ENCODE measurements at regions not wholly inside any gene's neighbourhood (a gene's known extent, or its start where the extent isn't known, plus 50 kb on each side); places are given as distances from the start of the nearest gene placed in this dataset.
"Not testable (repeated sequence)": the region's sequence is repeated elsewhere in the genome, so short reads cannot be mapped to it uniquely, and the experiment has no call there.

GRCh38 chr5:124873188-124873587, 126.7 kb upstream of the ZNF608 start:
- no peak for DNase-seq

GRCh38 chr5:124873713-124874112, 127.3 kb upstream of the ZNF608 start:
- no peak for DNase-seq

DNA sequence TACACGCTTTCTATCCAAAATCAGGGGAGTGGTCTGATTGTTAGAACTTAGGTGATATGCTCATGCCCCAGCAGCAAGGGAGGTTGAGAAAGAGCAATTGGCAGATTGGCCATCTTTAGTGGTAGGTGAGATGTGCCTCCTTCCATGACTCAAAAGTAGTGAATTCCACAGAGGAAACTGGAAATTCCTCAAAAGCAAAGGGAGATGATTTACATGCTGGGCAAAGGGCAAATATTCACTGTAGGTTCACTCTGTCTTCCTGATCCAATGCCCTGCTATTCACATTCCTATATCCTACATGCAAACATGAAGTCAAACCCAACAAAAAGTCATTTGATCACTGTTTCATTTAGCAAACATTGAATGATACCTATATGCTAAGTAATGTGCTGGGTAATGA, 130.1 kb upstream of the ZNF608 start:
- DNase-seq: no peak

DNA sequence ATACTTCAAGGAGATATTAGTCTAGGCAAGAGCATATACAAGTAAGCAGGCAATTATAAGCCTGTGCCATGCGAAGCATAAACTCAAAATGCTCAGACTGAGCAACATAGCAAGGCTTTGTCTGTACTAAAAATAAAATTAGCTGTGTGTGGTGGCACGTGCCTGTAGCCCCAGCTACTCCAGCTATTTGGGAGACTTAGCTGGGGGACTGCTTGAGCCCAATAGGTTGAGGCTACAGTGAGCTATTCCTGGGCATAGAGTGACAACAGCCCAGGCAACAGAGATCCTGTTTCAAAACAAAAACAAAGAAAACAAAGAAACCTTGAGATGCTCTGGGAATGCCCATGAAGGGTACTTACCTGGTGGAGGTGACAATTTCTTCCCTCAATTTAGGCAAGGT, 130.5 kb upstream of the ZNF608 start:
- no peak for DNase-seq

- DNase-seq: no peak
Measured at GRCh38 chr5:124877501-124878146, 131.2 kb upstream of the ZNF608 start.

- DNase-seq: no peak
Measured at GRCh38 chr5:124878583-124879342, 132.3 kb upstream of the ZNF608 start.

- no peak for DNase-seq
Measured at GRCh38 chr5:124880903-124881697, 134.7 kb upstream of the ZNF608 start.

DNA sequence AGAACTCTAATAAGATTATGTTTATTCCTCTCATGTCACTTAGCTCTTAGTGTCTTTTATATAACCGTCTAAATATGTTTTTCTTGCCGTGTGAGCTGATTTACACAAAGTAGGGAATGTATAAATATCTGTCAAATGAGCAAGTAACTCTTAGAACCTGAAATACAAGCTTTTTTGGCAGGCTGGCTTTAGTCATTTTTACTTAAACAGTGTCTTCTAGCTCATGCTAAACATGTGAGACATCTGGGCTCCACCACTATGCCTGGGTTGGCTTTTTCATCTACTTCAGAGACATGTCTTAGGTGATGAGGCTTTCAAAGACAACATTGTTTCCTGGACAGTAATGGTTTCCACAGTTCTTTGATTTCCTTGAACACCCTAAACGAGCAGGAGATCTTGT, 137.2 kb upstream of the ZNF608 start:
- peak; percentile 54 for DNase-seq

DNA sequence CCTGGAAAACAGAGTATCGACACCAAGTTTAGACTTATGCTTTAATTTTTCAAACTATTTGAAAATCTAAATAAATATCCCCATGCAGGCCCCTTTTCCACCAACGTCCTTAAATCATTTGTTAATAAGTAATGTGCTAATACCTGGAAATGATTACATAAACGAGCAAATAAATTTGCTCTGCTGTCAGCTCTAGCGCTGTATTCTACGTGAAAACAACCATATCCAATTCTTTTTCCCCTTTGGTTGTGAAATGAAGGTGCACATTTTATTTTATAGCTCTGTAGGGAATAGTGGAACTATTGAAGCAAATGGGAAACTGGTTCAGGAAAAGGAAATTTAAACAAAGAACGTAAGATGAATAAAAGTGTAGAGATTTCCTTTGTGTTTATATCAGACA, 137.7 kb upstream of the ZNF608 start:
- no peak for DNase-seq

DNA sequence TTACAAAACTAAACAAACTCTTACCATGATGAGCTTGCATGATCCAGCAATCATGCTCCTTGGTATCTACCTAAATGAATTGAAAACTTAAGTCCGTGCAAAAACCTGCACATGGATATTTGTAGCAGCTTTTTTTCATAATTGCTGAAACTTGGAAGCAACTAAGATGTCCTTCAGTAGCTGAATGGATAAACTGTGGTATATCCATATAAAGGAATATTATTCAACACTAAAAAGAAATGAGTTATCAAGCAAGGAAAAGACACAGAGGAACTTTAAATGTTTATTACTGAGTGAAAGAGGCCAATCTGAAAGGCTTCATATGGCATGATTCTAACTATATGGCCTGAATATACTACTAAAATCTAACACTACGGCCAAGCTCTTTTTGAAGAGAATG, 139.1 kb upstream of the ZNF608 start:
- DNase-seq: no peak

DNA sequence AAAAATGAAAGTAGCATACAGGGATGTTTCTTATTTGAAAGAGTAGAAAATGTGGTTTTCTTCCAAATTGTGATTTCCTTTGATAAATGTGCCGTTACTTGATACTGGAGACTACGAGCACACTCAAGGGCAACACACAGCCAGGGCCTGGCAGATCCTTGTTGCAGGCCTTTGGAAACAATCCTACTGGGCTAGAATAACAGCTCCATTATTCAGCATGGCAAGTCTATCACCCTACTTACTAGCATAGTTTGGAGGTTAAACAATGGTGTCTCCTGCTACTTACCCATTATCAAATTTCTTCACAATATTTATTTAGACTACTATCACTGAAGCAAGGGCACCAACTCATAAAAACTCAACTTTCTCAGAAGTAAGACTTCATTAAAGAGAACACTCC, 140.8 kb upstream of the ZNF608 start:
- DNase-seq: no peak

DNA sequence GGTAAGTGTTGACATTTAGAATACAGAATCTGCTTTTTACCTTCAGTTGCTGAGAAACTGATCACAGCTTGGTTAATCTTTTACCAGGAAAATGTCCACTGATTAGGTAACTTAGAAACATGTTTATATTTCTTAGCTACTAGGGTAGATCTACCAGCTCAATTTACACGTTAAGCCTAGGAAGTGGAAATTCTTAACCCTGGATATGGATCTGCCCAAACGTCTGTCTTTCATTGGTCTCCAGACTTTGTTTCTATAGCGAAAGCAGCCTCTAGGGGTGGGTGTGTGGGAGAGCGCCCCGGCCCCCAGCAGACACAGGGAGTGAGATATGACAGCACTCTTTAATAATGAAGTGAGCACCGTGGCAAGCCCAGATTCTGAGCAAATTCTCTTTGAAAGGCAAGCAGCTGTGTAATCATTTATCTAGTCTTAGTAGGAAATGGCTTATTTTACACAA, 141.6 kb upstream of the ZNF608 start:
- DNase-seq: peak; percentile 54

DNA sequence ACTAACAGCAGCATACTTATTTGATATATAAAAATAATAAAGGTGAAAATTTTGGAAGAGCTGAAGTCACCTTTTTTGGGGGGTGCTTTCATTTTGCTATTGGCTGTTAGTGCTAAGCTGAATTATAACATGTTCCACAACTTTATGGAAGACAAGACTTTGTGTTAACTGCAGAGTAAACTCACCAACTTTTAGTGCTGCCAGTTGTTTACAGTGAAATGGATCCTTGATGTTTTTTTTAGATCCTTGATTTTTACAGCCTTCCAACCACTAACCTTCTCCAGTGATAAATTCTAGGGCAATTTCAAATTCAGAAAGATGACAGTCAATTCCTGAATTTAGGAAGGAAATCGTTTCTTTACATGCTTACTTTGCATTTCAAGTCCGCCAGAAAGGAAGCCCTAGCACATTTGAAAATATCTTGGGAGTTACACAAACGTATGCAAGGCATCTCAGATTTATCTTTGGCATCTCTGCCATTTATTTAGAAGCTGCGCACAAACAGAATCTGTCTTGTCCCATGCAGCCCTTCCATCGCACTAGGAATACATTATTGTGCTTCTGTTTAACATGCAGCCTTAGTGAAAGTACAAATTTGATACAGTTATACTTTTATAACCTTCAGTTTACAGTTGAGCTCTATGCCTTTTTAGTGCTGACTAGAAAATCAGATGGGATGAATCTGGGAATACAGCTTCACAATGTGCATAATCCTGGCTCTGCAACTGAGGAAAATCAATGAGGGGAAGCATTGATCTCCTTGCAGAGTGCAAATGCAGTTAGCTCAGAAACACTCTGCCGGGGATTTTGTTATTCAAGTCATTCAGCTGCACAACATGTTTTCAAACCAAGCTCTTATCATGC, 142.4 kb upstream of the ZNF608 start:
- peak; percentile 56 for DNase-seq

DNA sequence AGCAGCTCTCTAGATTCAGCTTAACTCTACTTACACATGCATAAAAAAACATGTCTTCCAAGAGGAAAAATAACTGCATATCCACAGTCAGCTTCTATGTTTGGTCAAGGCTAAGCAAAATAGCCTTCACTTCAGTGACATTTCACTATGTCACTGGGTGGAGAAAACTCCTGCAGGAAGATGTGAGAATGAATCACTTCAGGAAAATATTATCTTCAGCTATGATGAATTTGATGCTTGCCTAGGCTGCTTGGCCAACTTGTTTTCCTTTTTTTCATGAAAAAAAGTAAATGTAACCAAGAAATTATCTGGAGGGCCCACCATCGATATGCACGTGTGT, 143.0 kb upstream of the ZNF608 start:
- no peak for DNase-seq

- DNase-seq: no peak
Measured at GRCh38 chr5:124889850-124890249, 143.4 kb upstream of the ZNF608 start.

- DNase-seq: not testable (repeated sequence)
Measured at GRCh38 chr5:124890442-124890841, 144.0 kb upstream of the ZNF608 start.

GRCh38 chr5:124891179-124891578, 144.7 kb upstream of the ZNF608 start:
- no peak for DNase-seq

- no peak for DNase-seq
Measured at GRCh38 chr5:124892185-124892848, 145.9 kb upstream of the ZNF608 start.

DNA sequence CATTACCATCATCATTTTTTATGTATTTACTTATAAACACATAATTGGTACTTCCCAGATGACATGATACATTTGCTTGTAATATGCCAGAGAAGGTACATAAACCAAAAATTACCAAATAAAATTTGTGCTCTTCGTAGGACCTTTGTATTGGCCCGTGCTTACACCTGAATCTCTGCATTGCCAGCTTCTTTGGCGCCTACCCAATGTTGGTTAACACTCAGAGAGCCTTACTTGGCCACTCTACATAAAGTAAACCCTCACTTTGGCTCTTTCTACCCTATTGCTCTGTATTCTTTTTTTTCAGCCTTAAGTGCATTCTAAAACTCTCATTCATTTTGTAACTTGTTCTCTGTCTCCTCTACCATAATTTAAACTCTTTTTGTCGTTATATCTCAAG, 148.1 kb upstream of the ZNF608 start:
- DNase-seq: no peak

- peak; percentile 98 for DNase-seq
Measured at GRCh38 chr5:124895236-124895635, 148.8 kb upstream of the ZNF608 start.

- DNase-seq: no peak
Measured at GRCh38 chr5:124901081-124901480, 154.6 kb upstream of the ZNF608 start.

DNA sequence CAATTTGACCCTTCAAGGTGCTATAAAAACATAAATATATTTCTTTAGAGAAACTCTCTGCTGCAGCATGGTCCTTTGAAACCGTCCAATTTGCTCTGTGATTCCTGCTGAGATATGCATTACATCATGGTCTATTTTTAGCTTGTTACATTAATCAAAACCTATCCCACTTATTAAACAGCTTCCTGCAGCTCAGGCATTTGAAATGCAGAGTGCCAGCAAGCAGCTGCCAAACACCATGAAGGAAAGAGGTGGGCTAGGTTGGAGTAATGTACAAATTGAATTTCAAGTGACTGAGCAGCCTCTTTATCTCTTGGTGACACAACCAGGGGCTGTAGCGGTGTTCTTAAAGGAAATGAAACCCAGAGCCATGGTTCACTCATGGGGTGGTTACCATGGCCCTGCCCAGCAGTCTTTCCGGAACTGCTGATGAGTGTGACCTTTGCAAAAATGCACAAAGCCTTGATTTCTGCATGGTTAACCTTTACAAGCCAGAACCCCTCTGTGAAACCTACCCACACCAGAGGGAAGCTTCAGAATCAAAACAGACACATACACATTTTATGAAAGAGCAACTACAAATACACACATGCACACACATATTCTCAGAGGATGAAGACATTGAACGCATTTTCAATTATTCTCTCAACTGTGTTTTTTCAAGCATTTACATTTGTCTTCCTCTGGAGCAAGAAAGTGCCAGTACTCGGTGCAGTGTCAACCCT, 155.8 kb upstream of the ZNF608 start:
- peak; percentile 85 for DNase-seq

Data from eye (tissue), 1 donor.